Sigmoid colon (tissue), 6 donors: ENCODE measurements at regions not wholly inside any gene's neighbourhood (a gene's known extent, or its start where the extent isn't known, plus 50 kb on each side); places are given as distances from the start of the nearest gene placed in this dataset.

Source experiments
- DNase-seq: peaks from one replicate; pipeline ENCODE4 v3.0.0-alpha.2; 2019
- H3K27ac ChIP-seq, 4 donors: fragments of 200-600 bp; sonication (generic); one replicate each; pipeline ENCODE4 v1.5.1; 2016 to 2019; ENCODE audit warnings: mild to moderate bottlenecking in 1 of 4
- H3K27me3 ChIP-seq, 3 donors: fragments of 200-600 bp; sonication (generic); one replicate each; pipeline ENCODE4 v1.5.1; 2019; ENCODE audit warnings: mild to moderate bottlenecking in 1 of 3
- H3K36me3 ChIP-seq, 4 donors: fragments of 200-600 bp; sonication (generic); one replicate each; pipeline ENCODE4 v1.5.1; 2016 to 2019
- H3K4me1 ChIP-seq, 4 donors: fragments of 200-600 bp; sonication (generic); one replicate each; pipeline ENCODE4 v1.5.1; 2017 to 2019
- H3K4me3 ChIP-seq, 4 donors: fragments of 200-600 bp; sonication (generic); one replicate each; pipeline ENCODE4 v1.5.1; 2017 to 2019; ENCODE audit warnings: mild to moderate bottlenecking in 2 of 4, moderate library complexity in 1 of 4
- H3K9me3 ChIP-seq, 4 donors: fragments of 200-600 bp in 3 of 4; sonication (generic) in 3 of 4; one replicate each; pipeline versions ENCODE4 v1.5.1 to v1.6.1; 2013 to 2019
- CTCF ChIP-seq, 4 experiments: fragments of 450-650 bp in 3 of 4; fragments of 200-600 bp in 1 of 4; IDR thresholded peaks; one replicate each; pipeline ENCODE4 v1.5.1; 2016 to 2019; ENCODE audit warnings: antibody characterized with exemption in 4 of 4, mild to moderate bottlenecking in 3 of 4, moderate library complexity in 2 of 4
- EP300 ChIP-seq, 4 donors: sonication (generic); formaldehyde crosslinking; IDR thresholded peaks; one replicate each; pipeline ENCODE4 v1.6.1; 2017; ENCODE audit warnings: antibody characterized with exemption in 4 of 4
- POLR2A ChIP-seq, 2 donors: fragments of 450-650 bp; IDR thresholded peaks; one replicate each; pipeline ENCODE4 v1.6.1; 2016; ENCODE audit warnings: antibody characterized with exemption in 2 of 2, mild to moderate bottlenecking in 2 of 2, moderate library complexity in 2 of 2
- POLR2AphosphoS5 ChIP-seq, 4 donors: sonication (generic); formaldehyde crosslinking; IDR thresholded peaks; one replicate each; pipeline ENCODE4 v1.6.1; 2017; ENCODE audit warnings: antibody characterized with exemption in 4 of 4
- WGBS, 2 donors: extraction: QIAGEN DNeasy Blood & Tissue Kit; methylation state at CpG; one replicate each; pipeline ENCODE4 v1.1.7; 2013; 5-methylcytosine and 5-hydroxymethylcytosine counted together
- intact Hi-C: fragments of 100-400 bp; cut with DNase I; formaldehyde crosslinking; loops from one replicate; pipeline ENCODE4 v1.15.1; 2023
- donor health status: healthy with polysubstance abuse.
- donor health status: healthy.

DNA sequence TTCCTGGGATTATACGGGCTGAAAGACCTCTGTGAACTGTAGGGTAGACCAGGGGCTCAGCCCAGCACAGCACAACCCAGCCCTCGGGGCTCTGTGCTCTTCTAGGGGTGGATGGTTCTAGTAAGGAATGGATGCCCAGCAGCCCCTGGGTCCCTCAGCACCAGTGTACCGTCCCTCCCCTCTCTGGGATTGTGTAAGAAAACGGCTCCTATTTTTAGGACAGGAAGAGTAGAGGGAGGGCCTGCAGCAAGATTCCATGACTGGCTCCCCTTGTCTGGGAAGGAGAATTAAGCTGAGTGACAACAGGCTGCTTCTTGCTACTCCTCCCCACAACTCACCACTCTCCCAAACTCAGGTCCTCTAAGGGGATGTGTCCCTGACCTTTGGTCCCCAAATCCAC is 270.8 kb upstream of the TOPAZ1 start:
- Histone ChIP-seq H3K27ac (no peak overlapping the region), H3K4me3 (no peak overlapping the region), H3K27me3 (peaks cover 0 to 8% (median 0%) of the 10 kb centered on the region in 3 donors), H3K4me1 (no peaks in the 10 kb centered on the region), H3K9me3 (peaks cover 0 to 3% (median 0%) of the 10 kb centered on the region in 4 donors), H3K36me3 (no peaks in the 10 kb centered on the region)
- intact Hi-C loops, result no loop called here
- TF ChIP-seq POLR2AphosphoS5 (IDR thresholded peaks at IDR 0.05) (no peak), EP300 (IDR thresholded peaks at IDR 0.05) (no peak), CTCF (IDR thresholded peaks at IDR 0.05) (no peak), POLR2A (IDR thresholded peaks at IDR 0.05) (no peak)
- WGBS, 2 donors, result 63 to 69% methylated on average over 4 of the region's 4 CpGs
- no peak for DNase-seq

DNA sequence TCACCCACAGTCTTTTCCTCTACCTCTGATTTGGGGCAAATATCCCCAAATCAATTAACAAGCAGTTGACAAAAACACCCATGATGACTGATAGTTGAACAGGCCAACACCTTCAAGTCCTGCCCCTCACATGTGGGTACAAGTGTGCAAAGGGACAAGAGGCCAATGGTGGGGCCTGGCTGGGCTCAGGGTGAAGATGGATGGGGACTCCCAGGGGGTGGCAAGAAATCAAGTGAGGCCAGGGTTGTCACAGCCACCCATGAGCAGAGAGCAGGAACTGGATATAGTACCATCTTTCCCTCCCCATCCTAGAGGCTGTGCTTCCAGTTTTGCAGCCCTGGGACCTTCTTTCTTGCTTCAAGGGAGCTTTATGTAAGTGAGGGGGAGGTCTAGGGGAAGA is 270.2 kb upstream of the TOPAZ1 start:
- Histone ChIP-seq H3K36me3 (no peaks in the 10 kb centered on the region), H3K4me1 (no peaks in the 10 kb centered on the region), H3K27ac (no peak overlapping the region), H3K4me3 (no peak overlapping the region), H3K9me3 (peaks cover 0 to 3% (median 0%) of the 10 kb centered on the region in 4 donors), H3K27me3 (peaks cover 0 to 8% (median 0%) of the 10 kb centered on the region in 3 donors)
- intact Hi-C loops, result no loop called here
- no peak for DNase-seq
- TF ChIP-seq POLR2A (IDR thresholded peaks at IDR 0.05) (no peak), EP300 (IDR thresholded peaks at IDR 0.05) (no peak), POLR2AphosphoS5 (IDR thresholded peaks at IDR 0.05) (no peak)

DNA sequence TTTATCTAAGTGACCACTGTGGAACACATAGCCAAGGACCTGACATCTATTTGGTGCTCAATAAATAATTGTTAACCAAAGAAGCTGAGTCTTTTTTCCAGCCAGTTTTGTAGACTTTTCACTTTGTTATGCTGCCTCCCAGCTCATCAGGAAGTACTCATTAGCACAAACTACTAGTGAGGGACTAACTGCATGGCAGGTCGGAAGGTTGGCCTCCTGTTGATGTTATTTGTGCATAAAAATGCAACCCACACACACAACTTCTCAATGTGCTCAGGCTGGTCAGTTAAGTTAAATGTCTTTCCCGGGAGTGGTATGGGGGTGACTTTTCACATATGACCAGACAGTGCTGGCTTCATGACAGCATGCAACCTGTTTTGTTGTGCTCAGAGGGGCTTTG is 263.0 kb upstream of the TOPAZ1 start:
- 51 to 58% methylated on average over 2 of the region's 2 CpGs for whole genome bisulfite sequencing, 2 donors
- no peaks in the 10 kb centered on the region for H3K27me3 ChIP-seq
- no peak for DNase-seq
- no peaks in the 10 kb centered on the region for H3K4me1 ChIP-seq
- no peak overlapping the region for H3K27ac ChIP-seq
- H3K36me3 ChIP-seq, result no peaks in the 10 kb centered on the region
- intact Hi-C loops, result no loop called here
- H3K9me3 ChIP-seq, result peaks cover 0 to 3% (median 0%) of the 10 kb centered on the region in 4 donors
- H3K4me3 ChIP-seq, result no peak overlapping the region
- TF ChIP-seq POLR2A (IDR thresholded peaks at IDR 0.05) (no peak), EP300 (IDR thresholded peaks at IDR 0.05) (no peak), POLR2AphosphoS5 (IDR thresholded peaks at IDR 0.05) (no peak), CTCF (IDR thresholded peaks at IDR 0.05) (no peak)

- TF ChIP-seq CTCF (IDR thresholded peaks at IDR 0.05) (no peak), POLR2A (IDR thresholded peaks at IDR 0.05) (no peak)
Observed at GRCh38 chr3:43979645-43980044, 262.0 kb upstream of the TOPAZ1 start.

DNA sequence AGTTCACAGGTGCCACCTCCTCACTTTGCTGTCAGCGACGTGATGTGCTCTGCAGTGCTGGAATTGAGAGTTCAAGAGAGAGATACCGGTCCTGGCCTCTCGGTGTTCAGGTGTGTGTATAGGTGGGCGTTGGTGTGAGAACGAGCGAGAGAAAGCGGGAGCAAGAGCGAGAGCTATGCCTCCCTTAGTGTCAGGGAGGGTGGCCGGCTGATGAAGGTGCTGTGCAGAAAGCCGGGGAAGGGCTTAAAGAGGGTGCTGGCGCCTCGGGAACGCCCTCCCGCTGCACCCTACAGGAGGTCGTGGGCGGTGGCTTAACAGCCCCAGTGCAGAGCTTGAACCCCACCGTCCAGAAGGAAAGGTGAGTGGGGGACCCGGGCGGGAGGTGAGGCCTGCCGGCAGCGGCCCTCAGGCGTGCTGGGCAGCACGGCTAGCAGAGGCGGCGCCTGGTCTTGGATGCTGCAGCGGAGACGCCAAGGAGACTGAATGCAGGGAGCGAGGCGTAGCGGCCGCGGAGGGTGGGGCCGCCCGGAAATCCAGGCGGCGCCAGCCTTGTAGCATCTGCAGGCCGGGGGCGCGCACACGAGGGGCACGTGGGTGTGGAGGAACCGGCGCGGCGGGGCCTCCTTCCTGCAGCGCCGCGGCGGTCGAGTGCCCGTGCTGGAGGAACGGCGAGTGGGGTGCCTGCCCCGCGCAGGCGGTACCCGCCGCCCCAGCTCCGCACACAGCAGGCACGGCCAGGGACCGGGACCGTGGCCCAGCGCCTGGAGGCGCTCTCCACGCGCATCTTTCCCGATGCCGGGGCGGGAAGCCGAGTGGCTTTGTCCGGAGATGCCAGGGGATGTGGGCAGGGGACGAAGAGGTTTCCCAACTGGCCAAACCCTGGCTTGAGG is 246.8 kb upstream of the TOPAZ1 start:
- no peak overlapping the region for H3K27ac ChIP-seq
- TF ChIP-seq POLR2A (IDR thresholded peaks at IDR 0.05), result no peak
- no peak for TF ChIP-seq POLR2AphosphoS5 (IDR thresholded peaks at IDR 0.05)
- TF ChIP-seq EP300 (IDR thresholded peaks at IDR 0.05), result no peak
- no peak for TF ChIP-seq CTCF (IDR thresholded peaks at IDR 0.05)
- WGBS, 2 donors, result 1 to 2% methylated on average over 73 of the region's 73 CpGs
- H3K4me1 ChIP-seq, result peaks cover 0 to 53% (median 51%) of the 10 kb centered on the region in 4 donors
- no peaks in the 10 kb centered on the region for H3K36me3 ChIP-seq
- intact Hi-C loops, result no loop called here
- peak overlapping the region in 3 of 4 donors; percentile 3 to 26 (median 24) for H3K4me3 ChIP-seq
- DNase-seq, result no peak
- peaks cover 54 to 100% (median 71%) of the 10 kb centered on the region in 3 donors for H3K27me3 ChIP-seq
- peaks cover 0 to 3% (median 0%) of the 10 kb centered on the region in 4 donors for H3K9me3 ChIP-seq

More at GRCh38 chr3:43979645-43980044, 262.0 kb upstream of the TOPAZ1 start:
- Histone ChIP-seq H3K27ac (no peak overlapping the region), H3K27me3 (no peaks in the 10 kb centered on the region), H3K36me3 (no peaks in the 10 kb centered on the region), H3K9me3 (peaks cover 0 to 3% (median 0%) of the 10 kb centered on the region in 4 donors), H3K4me3 (no peak overlapping the region), H3K4me1 (no peaks in the 10 kb centered on the region)
- 93% methylated on average over 3 of the region's 3 CpGs for WGBS, 2 donors
- no peak for DNase-seq
- intact Hi-C loops, result no loop called here
